HL-60 (cell line): ENCODE measurements at regions not wholly inside any gene's neighbourhood (a gene's known extent, or its start where the extent isn't known, plus 50 kb on each side); places are given as distances from the start of the nearest gene placed in this dataset.

ENCODE experiments used
- TF ChIP-seq, protein P1 (sequence below): IDR thresholded peaks from one replicate; pipeline ENCODE4 v1.5.1; 2011; ENCODE audit warnings: low read length, control low read depth, inconsistent platforms; ENCODE audit not compliant: insufficient read depth
- TF ChIP-seq, protein P2 (sequence below): IDR thresholded peaks from 2 replicates; pipeline ENCODE4 v1.6.1; 2012; ENCODE audit warnings: low read depth; ENCODE audit not compliant: insufficient replicate concordance

DNA sequence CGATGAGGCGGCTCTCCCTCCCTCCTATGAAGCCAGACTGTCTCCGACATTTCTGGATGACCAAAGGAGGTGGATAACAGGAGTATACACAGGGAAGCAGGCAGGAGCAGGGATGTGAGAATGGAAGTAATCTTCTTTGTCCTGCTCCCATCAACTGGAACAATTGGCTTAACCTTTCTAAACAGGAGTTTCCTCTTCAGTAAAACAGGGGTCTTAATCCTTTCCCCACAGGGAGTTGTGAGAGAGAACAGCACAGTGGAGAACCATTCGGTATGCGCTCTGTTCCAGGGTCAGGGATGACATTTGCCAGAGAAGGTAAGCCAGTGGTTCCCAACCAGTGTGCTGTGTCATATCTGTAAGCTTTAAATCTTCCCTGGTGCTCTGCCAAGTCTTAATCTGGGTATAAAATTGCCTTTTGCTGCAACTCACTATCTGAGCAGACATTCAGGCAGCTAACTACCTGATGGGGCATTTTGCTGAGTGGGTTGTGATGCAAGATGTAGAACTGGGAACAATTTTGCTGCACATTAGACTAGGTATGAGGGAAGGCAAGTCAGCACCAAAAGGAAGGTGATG lies 294.8 kb upstream of the KIF2A start:
- TF ChIP-seq, protein P1, sequence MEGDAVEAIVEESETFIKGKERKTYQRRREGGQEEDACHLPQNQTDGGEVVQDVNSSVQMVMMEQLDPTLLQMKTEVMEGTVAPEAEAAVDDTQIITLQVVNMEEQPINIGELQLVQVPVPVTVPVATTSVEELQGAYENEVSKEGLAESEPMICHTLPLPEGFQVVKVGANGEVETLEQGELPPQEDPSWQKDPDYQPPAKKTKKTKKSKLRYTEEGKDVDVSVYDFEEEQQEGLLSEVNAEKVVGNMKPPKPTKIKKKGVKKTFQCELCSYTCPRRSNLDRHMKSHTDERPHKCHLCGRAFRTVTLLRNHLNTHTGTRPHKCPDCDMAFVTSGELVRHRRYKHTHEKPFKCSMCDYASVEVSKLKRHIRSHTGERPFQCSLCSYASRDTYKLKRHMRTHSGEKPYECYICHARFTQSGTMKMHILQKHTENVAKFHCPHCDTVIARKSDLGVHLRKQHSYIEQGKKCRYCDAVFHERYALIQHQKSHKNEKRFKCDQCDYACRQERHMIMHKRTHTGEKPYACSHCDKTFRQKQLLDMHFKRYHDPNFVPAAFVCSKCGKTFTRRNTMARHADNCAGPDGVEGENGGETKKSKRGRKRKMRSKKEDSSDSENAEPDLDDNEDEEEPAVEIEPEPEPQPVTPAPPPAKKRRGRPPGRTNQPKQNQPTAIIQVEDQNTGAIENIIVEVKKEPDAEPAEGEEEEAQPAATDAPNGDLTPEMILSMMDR: no peak
- TF ChIP-seq, protein P2, sequence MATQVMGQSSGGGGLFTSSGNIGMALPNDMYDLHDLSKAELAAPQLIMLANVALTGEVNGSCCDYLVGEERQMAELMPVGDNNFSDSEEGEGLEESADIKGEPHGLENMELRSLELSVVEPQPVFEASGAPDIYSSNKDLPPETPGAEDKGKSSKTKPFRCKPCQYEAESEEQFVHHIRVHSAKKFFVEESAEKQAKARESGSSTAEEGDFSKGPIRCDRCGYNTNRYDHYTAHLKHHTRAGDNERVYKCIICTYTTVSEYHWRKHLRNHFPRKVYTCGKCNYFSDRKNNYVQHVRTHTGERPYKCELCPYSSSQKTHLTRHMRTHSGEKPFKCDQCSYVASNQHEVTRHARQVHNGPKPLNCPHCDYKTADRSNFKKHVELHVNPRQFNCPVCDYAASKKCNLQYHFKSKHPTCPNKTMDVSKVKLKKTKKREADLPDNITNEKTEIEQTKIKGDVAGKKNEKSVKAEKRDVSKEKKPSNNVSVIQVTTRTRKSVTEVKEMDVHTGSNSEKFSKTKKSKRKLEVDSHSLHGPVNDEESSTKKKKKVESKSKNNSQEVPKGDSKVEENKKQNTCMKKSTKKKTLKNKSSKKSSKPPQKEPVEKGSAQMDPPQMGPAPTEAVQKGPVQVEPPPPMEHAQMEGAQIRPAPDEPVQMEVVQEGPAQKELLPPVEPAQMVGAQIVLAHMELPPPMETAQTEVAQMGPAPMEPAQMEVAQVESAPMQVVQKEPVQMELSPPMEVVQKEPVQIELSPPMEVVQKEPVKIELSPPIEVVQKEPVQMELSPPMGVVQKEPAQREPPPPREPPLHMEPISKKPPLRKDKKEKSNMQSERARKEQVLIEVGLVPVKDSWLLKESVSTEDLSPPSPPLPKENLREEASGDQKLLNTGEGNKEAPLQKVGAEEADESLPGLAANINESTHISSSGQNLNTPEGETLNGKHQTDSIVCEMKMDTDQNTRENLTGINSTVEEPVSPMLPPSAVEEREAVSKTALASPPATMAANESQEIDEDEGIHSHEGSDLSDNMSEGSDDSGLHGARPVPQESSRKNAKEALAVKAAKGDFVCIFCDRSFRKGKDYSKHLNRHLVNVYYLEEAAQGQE: no peak
